GM13976 (cell line): ENCODE measurements at regions not wholly inside any gene's neighbourhood (a gene's known extent, or its start where the extent isn't known, plus 50 kb on each side); places are given as distances from the start of the nearest gene placed in this dataset.
"Not testable (repeated sequence)": the region's sequence is repeated elsewhere in the genome, so short reads cannot be mapped to it uniquely, and the experiment has no call there.

Experiments used
- DNase-seq: peaks from one replicate; pipeline ENCODE4 v3.0.0; 2012; ENCODE audit warnings: low spot score
- CTCF ChIP-seq: IDR thresholded peaks from 2 replicates; pipeline ENCODE4 v1.5.1; 2012; ENCODE audit warnings: borderline replicate concordance, mild to moderate bottlenecking; ENCODE audit not compliant: insufficient read depth; ENCODE audit errors: extremely low read depth, missing control alignments, control extremely low read depth
- in situ Hi-C: fragments of 300-500 bp; cut with MboI; formaldehyde crosslinking; loops from one replicate; pipeline ENCODE4 v1.12.0; 2022; ENCODE audit warnings: low sequenced_read_pairs, mixed read lengths, inconsistent platforms; ENCODE audit not compliant: unreplicated experiment

GRCh38 chr7:149637911-149638565, 135.3 kb downstream of the ZNF467 start:
- TF ChIP-seq CTCF = no peak
- in situ Hi-C loops = no loop called here
- DNase-seq = no peak

- in situ Hi-C loops = no loop called here
- DNase-seq = no peak
- no peak for TF ChIP-seq CTCF
Measured at GRCh38 chr7:149635561-149636329, 137.6 kb downstream of the ZNF467 start.

GRCh38 chr7:149633976-149634945, 136.7 kb upstream of the ZNF746 start:
- DNase-seq = no peak
- no peak for TF ChIP-seq CTCF
- in situ Hi-C loops = no loop called here

- DNase-seq, in situ Hi-C loops: not testable (repeated sequence)
Measured at GRCh38 chr7:149628361-149629149, 130.9 kb upstream of the ZNF746 start.

GRCh38 chr7:149627911-149628310, 130.3 kb upstream of the ZNF746 start:
- DNase-seq = no peak
- in situ Hi-C loops = no loop called here
- TF ChIP-seq CTCF = no peak

- no peak for TF ChIP-seq CTCF
- in situ Hi-C loops = no loop called here
- no peak for DNase-seq
Measured at GRCh38 chr7:149626972-149627371, 129.4 kb upstream of the ZNF746 start.
